Osteocyte (in vitro differentiated cells): ENCODE measurements at regions not wholly inside any gene's neighbourhood (a gene's known extent, or its start where the extent isn't known, plus 50 kb on each side); places are given as distances from the start of the nearest gene placed in this dataset.
"Not testable (repeated sequence)": the region's sequence is repeated elsewhere in the genome, so short reads cannot be mapped to it uniquely, and the experiment has no call there.

ENCODE experiments used
- DNase-seq: peaks from one replicate; pipeline ENCODE4 v3.0.0; 2021; ENCODE audit warnings: mixed read lengths; ENCODE audit not compliant: unreplicated experiment; ENCODE audit errors: extremely low spot score
- H3K27ac Mint-ChIP-seq: one replicate; pipeline ENCODE4 v1.8.0; 2021; ENCODE audit warnings: mild to moderate bottlenecking, mixed read lengths; ENCODE audit not compliant: unreplicated experiment
- H3K27me3 Mint-ChIP-seq: one replicate; pipeline ENCODE4 v1.8.0; 2021; ENCODE audit warnings: mixed read lengths; ENCODE audit not compliant: unreplicated experiment
- H3K36me3 Mint-ChIP-seq: one replicate; pipeline ENCODE4 v1.8.0; 2021; ENCODE audit warnings: mixed read lengths; ENCODE audit not compliant: unreplicated experiment
- H3K4me1 Mint-ChIP-seq: one replicate; pipeline ENCODE4 v1.8.0; 2021; ENCODE audit warnings: mixed read lengths; ENCODE audit not compliant: unreplicated experiment
- H3K4me3 Mint-ChIP-seq: one replicate; pipeline ENCODE4 v1.8.0; 2021; ENCODE audit warnings: mild to moderate bottlenecking, moderate library complexity, mixed read lengths; ENCODE audit not compliant: unreplicated experiment
- H3K9me3 Mint-ChIP-seq: one replicate; pipeline ENCODE4 v1.8.0; 2021; ENCODE audit warnings: mixed read lengths; ENCODE audit not compliant: unreplicated experiment
- TF ChIP-seq, protein P1 (sequence below): fragments of 200-600 bp; sonication (generic); IDR thresholded peaks from 2 replicates; pipeline ENCODE4 v1.5.0; 2021; ENCODE audit warnings: antibody characterized with exemption, mild to moderate bottlenecking, moderate library complexity

DNA sequence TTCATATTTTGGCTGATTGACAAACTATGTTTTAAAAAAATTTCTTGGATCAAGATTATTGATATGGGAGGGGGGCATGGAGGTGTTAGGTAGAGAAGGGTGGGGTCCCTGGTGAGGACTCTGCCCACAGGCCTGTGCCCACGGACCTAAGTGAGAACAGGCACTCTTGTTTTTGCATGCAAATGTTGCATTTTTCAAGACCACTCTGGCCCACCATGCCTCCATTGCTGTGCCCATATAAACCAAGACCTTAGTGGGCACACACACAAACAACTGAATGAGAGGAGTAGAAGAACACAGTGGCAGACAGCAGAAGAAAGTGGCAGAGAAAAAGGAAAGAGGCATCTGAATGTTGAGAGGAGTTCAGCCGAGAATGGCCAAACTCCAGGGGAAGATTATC is 69.6 kb upstream of the ZNF98 start:
- H3K27me3 Mint-ChIP-seq = no peaks in the 10 kb centered on the region
- no peak overlapping the region for H3K4me3 Mint-ChIP-seq
- H3K27ac Mint-ChIP-seq = no peak overlapping the region
- no peaks in the 10 kb centered on the region for H3K36me3 Mint-ChIP-seq
- H3K9me3 Mint-ChIP-seq = peaks cover 24% of the 10 kb centered on the region
- no peaks in the 10 kb centered on the region for H3K4me1 Mint-ChIP-seq
- DNase-seq = no peak
- TF ChIP-seq, protein P1, sequence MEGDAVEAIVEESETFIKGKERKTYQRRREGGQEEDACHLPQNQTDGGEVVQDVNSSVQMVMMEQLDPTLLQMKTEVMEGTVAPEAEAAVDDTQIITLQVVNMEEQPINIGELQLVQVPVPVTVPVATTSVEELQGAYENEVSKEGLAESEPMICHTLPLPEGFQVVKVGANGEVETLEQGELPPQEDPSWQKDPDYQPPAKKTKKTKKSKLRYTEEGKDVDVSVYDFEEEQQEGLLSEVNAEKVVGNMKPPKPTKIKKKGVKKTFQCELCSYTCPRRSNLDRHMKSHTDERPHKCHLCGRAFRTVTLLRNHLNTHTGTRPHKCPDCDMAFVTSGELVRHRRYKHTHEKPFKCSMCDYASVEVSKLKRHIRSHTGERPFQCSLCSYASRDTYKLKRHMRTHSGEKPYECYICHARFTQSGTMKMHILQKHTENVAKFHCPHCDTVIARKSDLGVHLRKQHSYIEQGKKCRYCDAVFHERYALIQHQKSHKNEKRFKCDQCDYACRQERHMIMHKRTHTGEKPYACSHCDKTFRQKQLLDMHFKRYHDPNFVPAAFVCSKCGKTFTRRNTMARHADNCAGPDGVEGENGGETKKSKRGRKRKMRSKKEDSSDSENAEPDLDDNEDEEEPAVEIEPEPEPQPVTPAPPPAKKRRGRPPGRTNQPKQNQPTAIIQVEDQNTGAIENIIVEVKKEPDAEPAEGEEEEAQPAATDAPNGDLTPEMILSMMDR = no peak

DNA sequence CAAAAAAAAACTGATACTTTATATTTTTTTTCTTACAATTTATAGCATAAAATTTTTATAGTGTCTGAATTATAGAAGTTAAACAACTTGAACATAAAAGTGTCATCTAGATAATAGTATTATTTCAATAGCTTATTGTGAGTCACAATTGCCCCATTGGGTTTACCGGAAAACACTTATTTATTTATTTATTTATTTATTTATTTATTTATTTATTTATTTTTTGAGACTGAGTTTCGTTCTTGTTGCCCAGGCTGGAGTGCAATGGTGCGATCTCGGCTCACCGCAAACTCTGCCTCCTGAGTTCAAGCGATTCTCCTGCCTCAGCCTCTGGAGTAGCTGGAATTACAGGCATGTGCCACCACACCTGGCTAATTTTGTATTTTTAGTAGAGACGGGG is 61.4 kb upstream of the ZNF98 start:
- not testable (repeated sequence) for H3K36me3 Mint-ChIP-seq, H3K4me1 Mint-ChIP-seq, DNase-seq, H3K27me3 Mint-ChIP-seq, H3K27ac Mint-ChIP-seq, H3K4me3 Mint-ChIP-seq
- H3K9me3 Mint-ChIP-seq = peaks cover 37% of the 10 kb centered on the region

DNA sequence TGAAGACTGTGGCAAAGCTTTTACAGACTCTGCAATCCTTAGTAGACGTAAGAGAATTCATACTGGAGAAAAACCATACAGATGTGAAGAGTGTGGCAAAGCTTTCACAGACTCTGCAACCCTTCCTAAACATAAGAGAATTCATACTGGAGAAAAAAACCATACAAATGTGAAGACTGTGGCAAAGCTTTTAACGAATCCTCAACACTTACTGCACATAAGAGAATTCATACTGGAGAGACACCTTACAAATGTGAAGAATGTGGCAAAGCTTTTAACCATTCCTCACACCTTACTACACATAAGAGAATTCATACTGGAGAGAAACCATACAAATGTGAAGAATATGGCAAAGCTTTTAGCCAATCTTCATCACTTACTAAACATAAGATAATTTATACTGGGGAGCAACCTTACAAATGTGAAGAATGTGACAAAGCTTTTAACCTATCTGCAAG is 50.1 kb upstream of the ZNF98 start:
- TF ChIP-seq, protein P1 = no peak
- Mint-ChIP-seq H3K4me3 (no peak overlapping the region), H3K9me3 (peaks cover 55% of the 10 kb centered on the region), H3K27ac (no peak overlapping the region), H3K27me3 (no peaks in the 10 kb centered on the region), H3K4me1 (no peaks in the 10 kb centered on the region), H3K36me3 (peaks cover 2% of the 10 kb centered on the region)
- DNase-seq = no peak
